B cell (primary cell): ENCODE measurements at regions not wholly inside any gene's neighbourhood (a gene's known extent, or its start where the extent isn't known, plus 50 kb on each side); places are given as distances from the start of the nearest gene placed in this dataset.

ENCODE experiments used
- ATAC-seq: fragments of 200-7000 bp; cut with Tn5 transposase; one replicate; pipeline ENCODE4 v1.10.0; 2021; ENCODE audit warnings: low read depth, mild to moderate bottlenecking, moderate number of reproducible peaks, moderate library complexity
- CTCF ChIA-PET: fragments of 350-600 bp; sonication (Branson Sonifier 250); formaldehyde crosslinking; loops from one replicate; lab custom pipeline; 2021; ENCODE audit warnings: antibody characterized with exemption, inconsistent platforms; lab: Charles Lee
- POLR2A ChIA-PET: fragments of 350-600 bp; sonication (Branson Sonifier 250); formaldehyde crosslinking; loops from one replicate; lab custom pipeline; 2021; ENCODE audit warnings: antibody characterized with exemption; lab: Charles Lee
- DNase-seq: peaks from one replicate; pipeline ENCODE4 v3.0.0; 2013
- H2AFZ ChIP-seq: 2 replicates; pipeline ENCODE4 v1.6.1; 2012; ENCODE audit warnings: mild to moderate bottlenecking, low read depth, low read length; ENCODE audit not compliant: insufficient read depth, poor library complexity, severe bottlenecking
- H3K27ac ChIP-seq, 2 donors: 1 replicate in 1 of 2; 2 replicates in 1 of 2; pipeline ENCODE4 v1.5.1; 2012 to 2013; ENCODE audit warnings: low read length in 2 of 2, mild to moderate bottlenecking in 2 of 2, moderate library complexity in 1 of 2
- H3K27me3 ChIP-seq, 4 experiments: fragments of 200-600 bp in 1 of 4; sonication (generic) in 1 of 4; replicated peaks in 1 of 4; 1 replicate in 2 of 4; 2 replicates in 2 of 4; pipeline versions ENCODE4 v1.6.1 to v1.7.0; 2013 to 2016; ENCODE audit warnings: low read length in 3 of 4, mild to moderate bottlenecking in 2 of 4, mixed read lengths in 1 of 4, moderate library complexity in 1 of 4; ENCODE audit not compliant: insufficient read depth in 4 of 4, control insufficient read depth in 3 of 4; ENCODE audit errors: control extremely low read depth in 1 of 4
- H3K36me3 ChIP-seq, 2 experiments: replicated peaks in 1 of 2; 1 replicate in 1 of 2; 2 replicates in 1 of 2; pipeline versions ENCODE4 v1.6.1 to v1.7.1; 2013; ENCODE audit warnings: low read length in 1 of 2; ENCODE audit not compliant: insufficient read depth in 2 of 2, control insufficient read depth in 1 of 2; ENCODE audit errors: control extremely low read depth in 1 of 2, extremely low read depth in 1 of 2
- H3K4me1 ChIP-seq, 2 donors: fragments of 200-600 bp in 1 of 2; sonication (generic) in 1 of 2; 1 replicate in 1 of 2; 2 replicates in 1 of 2; pipeline versions ENCODE4 v1.5.1 to v1.6.1; 2013 to 2017; ENCODE audit warnings: low read length in 2 of 2; ENCODE audit not compliant: control insufficient read depth in 2 of 2, insufficient read depth in 2 of 2
- H3K4me2 ChIP-seq: replicated peaks from 2 replicates; pipeline ENCODE3; 2012; ENCODE audit warnings: mild to moderate bottlenecking, low read depth, low read length; ENCODE audit not compliant: poor library complexity, severe bottlenecking
- H3K4me3 ChIP-seq, 5 experiments: fragments of 200-600 bp in 1 of 5; sonication (generic) in 1 of 5; 1 replicate in 3 of 5; 2 replicates in 2 of 5; pipeline versions ENCODE4 v1.5.1 to v1.7.0; 2011 to 2016; ENCODE audit warnings: low read length in 4 of 5, mild to moderate bottlenecking in 4 of 5, low read depth in 2 of 5, control low read depth in 1 of 5, moderate library complexity in 1 of 5; ENCODE audit not compliant: insufficient read depth in 1 of 5; ENCODE audit errors: control extremely low read depth in 1 of 5, extremely low read depth in 1 of 5
- H3K79me2 ChIP-seq: fragments of 200-600 bp; sonication (generic); one replicate; pipeline ENCODE4 v1.6.0; 2016; ENCODE audit warnings: low read length; ENCODE audit not compliant: control insufficient read depth, insufficient read depth
- H3K9ac ChIP-seq: fragments of 200-600 bp; sonication (generic); 2 replicates; pipeline ENCODE4 v1.6.1; 2017; ENCODE audit warnings: mild to moderate bottlenecking, low read length, moderate library complexity
- H3K9me3 ChIP-seq, 3 donors: one replicate each; pipeline versions ENCODE4 v1.6.1 to v1.7.1; 2013; ENCODE audit warnings: low read length in 2 of 3; ENCODE audit not compliant: control insufficient read depth in 2 of 3, insufficient read depth in 1 of 3; ENCODE audit errors: control extremely low read depth in 1 of 3
- H4K20me1 ChIP-seq: 2 replicates; pipeline ENCODE4 v1.6.0; 2012; ENCODE audit warnings: mild to moderate bottlenecking, low read length; ENCODE audit not compliant: insufficient read depth, control insufficient read depth, poor library complexity, severe bottlenecking
- H3K27ac Mint-ChIP-seq: one replicate; pipeline ENCODE4 v1.8.0; 2021; ENCODE audit warnings: mixed read lengths
- H3K27me3 Mint-ChIP-seq: one replicate; pipeline ENCODE4 v1.8.0; 2021; ENCODE audit warnings: mixed read lengths
- H3K4me1 Mint-ChIP-seq: one replicate; pipeline ENCODE4 v1.8.0; 2021; ENCODE audit warnings: mixed read lengths
- H3K4me3 Mint-ChIP-seq: one replicate; pipeline ENCODE4 v1.8.0; 2021; ENCODE audit warnings: mixed read lengths
- H3K9me3 Mint-ChIP-seq: one replicate; pipeline ENCODE4 v1.8.0; 2022; ENCODE audit warnings: mixed read lengths; ENCODE audit not compliant: insufficient read depth
- EZH2 ChIP-seq: IDR thresholded peaks from 2 replicates; pipeline ENCODE4 v1.6.1; 2012; ENCODE audit warnings: borderline replicate concordance, low read depth, mild to moderate bottlenecking, moderate library complexity, low read length; ENCODE audit not compliant: insufficient read depth, poor library complexity, severe bottlenecking
- WGBS: methylation state at CpG from one replicate; pipeline ENCODE4 v1.1.5; 2013; ENCODE audit warnings: missing lambda C conversion rate; ENCODE audit not compliant: insufficient coverage; 5-methylcytosine and 5-hydroxymethylcytosine counted together
- intact Hi-C: fragments of 100-400 bp; cut with micrococcal nuclease; formaldehyde crosslinking; loops from one replicate; pipeline ENCODE4 v1.10.0; 2022
- TF ChIP-seq, protein P1 (sequence below): fragments of 200-600 bp; IDR thresholded peaks from one replicate; pipeline ENCODE4 v1.8.0; 2022; ENCODE audit warnings: antibody characterized with exemption, mild to moderate bottlenecking

DNA sequence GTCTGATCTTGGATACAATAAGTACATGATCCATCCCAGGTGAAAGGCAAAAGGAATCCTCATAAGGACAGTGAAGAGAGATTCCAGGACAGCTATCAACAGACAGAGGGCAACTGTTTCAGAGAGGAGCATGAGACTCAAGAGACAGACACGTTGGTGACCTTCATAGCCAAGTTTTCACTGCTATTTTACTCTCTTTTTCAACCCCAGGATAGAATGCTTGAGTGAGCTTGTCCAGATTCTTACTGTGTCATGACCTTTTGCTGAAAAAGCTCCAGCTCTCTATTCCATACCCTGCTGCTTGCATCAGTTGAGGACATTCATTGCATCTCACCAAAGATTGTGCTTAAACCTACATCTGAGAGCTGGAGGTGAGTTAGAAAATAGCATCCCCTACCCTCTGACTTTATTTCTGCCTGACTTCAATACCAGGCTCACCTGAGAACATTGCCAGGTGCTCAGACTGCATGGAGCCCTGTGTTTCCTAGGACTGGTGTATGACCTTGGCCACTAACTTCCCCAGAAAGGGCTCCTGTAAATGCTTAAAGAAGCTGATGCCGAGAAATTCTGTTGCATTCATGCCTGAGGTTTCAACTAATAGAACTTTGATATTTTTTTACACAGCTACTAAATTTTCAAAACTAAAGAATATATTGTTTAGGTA, 70.4 kb upstream of the TMEM17 start:
- Mint-ChIP-seq H3K9me3 (no peaks in the 10 kb centered on the region), H3K27me3 (peaks cover 22% of the 10 kb centered on the region), H3K4me3 (no peak overlapping the region), H3K4me1 (no peaks in the 10 kb centered on the region), H3K27ac (no peak overlapping the region)
- Histone ChIP-seq H3K36me3 (no peaks in the 10 kb centered on the region), H3K79me2 (no peaks in the 10 kb centered on the region), H2AFZ (no peak overlapping the region), H3K4me2 (no peak overlapping the region), H3K4me1 (no peaks in the 10 kb centered on the region), H3K4me3 (no peak overlapping the region), H3K9ac (no peak overlapping the region), H3K9me3 (no peaks in the 10 kb centered on the region), H4K20me1 (no peaks in the 10 kb centered on the region), H3K27me3 (peaks cover 0 to 6% (median 1%) of the 10 kb centered on the region in 4 experiments), H3K27ac (no peak overlapping the region)
- POLR2A ChIA-PET = no interaction called here
- DNase-seq = no peak
- intact Hi-C loops = no loop called here
- CTCF ChIA-PET = no interaction called here
- no peak for ATAC-seq
- TF ChIP-seq, protein P1, sequence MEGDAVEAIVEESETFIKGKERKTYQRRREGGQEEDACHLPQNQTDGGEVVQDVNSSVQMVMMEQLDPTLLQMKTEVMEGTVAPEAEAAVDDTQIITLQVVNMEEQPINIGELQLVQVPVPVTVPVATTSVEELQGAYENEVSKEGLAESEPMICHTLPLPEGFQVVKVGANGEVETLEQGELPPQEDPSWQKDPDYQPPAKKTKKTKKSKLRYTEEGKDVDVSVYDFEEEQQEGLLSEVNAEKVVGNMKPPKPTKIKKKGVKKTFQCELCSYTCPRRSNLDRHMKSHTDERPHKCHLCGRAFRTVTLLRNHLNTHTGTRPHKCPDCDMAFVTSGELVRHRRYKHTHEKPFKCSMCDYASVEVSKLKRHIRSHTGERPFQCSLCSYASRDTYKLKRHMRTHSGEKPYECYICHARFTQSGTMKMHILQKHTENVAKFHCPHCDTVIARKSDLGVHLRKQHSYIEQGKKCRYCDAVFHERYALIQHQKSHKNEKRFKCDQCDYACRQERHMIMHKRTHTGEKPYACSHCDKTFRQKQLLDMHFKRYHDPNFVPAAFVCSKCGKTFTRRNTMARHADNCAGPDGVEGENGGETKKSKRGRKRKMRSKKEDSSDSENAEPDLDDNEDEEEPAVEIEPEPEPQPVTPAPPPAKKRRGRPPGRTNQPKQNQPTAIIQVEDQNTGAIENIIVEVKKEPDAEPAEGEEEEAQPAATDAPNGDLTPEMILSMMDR = no peak
- no peak for TF ChIP-seq EZH2
- 80% methylated on average over 1 of the region's 2 CpGs for WGBS

DNA sequence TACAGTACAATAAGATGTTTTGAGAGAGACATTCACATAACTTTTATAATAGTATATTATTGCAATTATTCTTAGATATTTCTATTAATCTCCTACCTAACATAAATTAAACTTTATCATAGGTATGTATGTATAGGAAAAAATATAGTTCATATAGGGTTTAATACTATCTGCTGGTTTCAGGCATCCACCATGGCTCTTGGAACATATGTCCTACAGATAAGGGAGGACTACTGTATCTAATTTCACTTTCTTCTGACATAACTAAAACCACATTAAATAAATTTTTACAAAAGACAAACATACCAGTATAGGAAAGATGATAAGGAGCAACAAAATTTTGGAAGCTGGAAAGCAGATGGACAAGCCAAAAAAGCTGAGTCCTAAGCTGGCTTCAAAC, 67.9 kb upstream of the TMEM17 start:
- H3K4me1 Mint-ChIP-seq = peaks cover 4% of the 10 kb centered on the region
- H3K27ac ChIP-seq = no peak overlapping the region
- no peak overlapping the region for H2AFZ ChIP-seq
- TF ChIP-seq, protein P1 = no peak
- no peak for TF ChIP-seq EZH2
- ChIA-PET CTCF (no interaction called here), POLR2A (no interaction called here)
- H3K9me3 Mint-ChIP-seq = no peaks in the 10 kb centered on the region
- intact Hi-C loops = no loop called here
- ATAC-seq = no peak
- H3K9ac ChIP-seq = no peak overlapping the region
- no peaks in the 10 kb centered on the region for H3K36me3 ChIP-seq
- peaks cover 5 to 7% of the 10 kb centered on the region in 2 donors for H3K4me1 ChIP-seq
- no peak overlapping the region for H3K4me3 ChIP-seq
- no peak for DNase-seq
- H3K27me3 Mint-ChIP-seq = peaks cover 34% of the 10 kb centered on the region
- peaks cover 0 to 6% (median 0%) of the 10 kb centered on the region in 3 donors for H3K9me3 ChIP-seq
- H3K4me3 Mint-ChIP-seq = no peak overlapping the region
- H3K4me2 ChIP-seq = no peak overlapping the region
- H3K27me3 ChIP-seq = peaks cover 0 to 17% (median 5%) of the 10 kb centered on the region in 4 experiments
- H4K20me1 ChIP-seq = no peaks in the 10 kb centered on the region
- no peak overlapping the region for H3K27ac Mint-ChIP-seq
- H3K79me2 ChIP-seq = no peaks in the 10 kb centered on the region
